AG04449 (cell line): ENCODE measurements at regions not wholly inside any gene's neighbourhood (a gene's known extent, or its start where the extent isn't known, plus 50 kb on each side); places are given as distances from the start of the nearest gene placed in this dataset.

Source experiments
- CTCF ChIA-PET: fragments of 350-600 bp; formaldehyde crosslinking; extraction: SDS; loops from one replicate; lab custom pipeline; 2021; ENCODE audit warnings: antibody characterized with exemption; lab: Yijun Ruan, JAX
- POLR2A ChIA-PET: fragments of 400-600, 350-600 bp; formaldehyde crosslinking; extraction: SDS; loops from one replicate; lab custom pipeline; 2020; ENCODE audit warnings: antibody characterized with exemption, inconsistent platforms; lab: Yijun Ruan, JAX
- DNase-seq: peaks from one replicate; pipeline ENCODE4 v3.0.0-alpha.2; 2010; ENCODE audit warnings: low read depth, low spot score
- H3K4me3 ChIP-seq: 2 replicates; pipeline ENCODE4 v1.5.1; 2011; ENCODE audit warnings: low read depth, mild to moderate bottlenecking, control low read depth, low read length
- CTCF ChIP-seq: IDR thresholded peaks from one replicate; pipeline ENCODE4 v1.5.1; 2011; ENCODE audit warnings: mild to moderate bottlenecking, moderate library complexity, low read length, control low read depth, inconsistent platforms; ENCODE audit not compliant: insufficient read depth; ENCODE audit errors: missing control alignments

DNA sequence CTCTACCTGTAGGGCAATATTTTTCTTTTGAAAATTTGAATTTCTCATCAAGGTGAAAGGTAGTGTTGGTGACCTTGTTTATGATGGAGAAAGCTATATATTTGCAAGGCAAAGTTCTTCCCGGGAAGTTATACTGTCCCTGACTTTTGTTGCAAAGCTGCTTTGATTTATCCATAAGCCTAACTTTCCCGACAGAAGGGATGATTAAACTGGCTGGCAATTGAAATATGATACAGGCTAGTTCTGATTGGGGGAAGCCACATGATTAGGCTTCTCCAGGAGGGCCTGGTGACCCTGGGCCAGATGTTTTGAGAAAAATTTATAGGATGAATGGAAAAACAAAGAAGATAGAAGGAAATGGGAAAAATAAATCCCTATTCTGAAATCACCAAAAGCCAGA is 215.5 kb downstream of the ACTR3B start:
- no peak overlapping the region for H3K4me3 ChIP-seq
- ChIA-PET POLR2A (no interaction called here), CTCF (no interaction called here)
- DNase-seq = no peak
- no peak for TF ChIP-seq CTCF

DNA sequence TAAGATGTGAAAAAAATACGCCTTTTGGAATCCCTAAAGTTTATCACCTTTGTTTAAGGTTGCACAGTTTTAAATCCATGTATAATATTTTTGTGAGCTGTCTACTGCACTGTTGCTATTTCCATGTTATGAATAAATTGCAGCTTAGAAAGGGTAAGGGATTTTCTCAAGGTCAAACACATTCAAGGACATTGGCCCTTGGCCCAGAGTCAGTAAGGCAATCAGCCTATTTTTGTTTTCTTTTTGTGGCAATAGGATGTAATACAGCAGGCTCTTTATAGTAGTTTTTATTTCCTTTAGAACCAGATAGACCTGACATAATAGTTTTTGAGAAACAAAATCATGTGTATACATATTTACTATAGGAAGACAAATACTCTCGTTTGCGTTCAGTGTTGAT is 219.8 kb downstream of the ACTR3B start:
- no peak for DNase-seq
- POLR2A ChIA-PET = no interaction called here
- H3K4me3 ChIP-seq = no peak overlapping the region
- no peak for TF ChIP-seq CTCF
- CTCF ChIA-PET = no interaction called here

DNA sequence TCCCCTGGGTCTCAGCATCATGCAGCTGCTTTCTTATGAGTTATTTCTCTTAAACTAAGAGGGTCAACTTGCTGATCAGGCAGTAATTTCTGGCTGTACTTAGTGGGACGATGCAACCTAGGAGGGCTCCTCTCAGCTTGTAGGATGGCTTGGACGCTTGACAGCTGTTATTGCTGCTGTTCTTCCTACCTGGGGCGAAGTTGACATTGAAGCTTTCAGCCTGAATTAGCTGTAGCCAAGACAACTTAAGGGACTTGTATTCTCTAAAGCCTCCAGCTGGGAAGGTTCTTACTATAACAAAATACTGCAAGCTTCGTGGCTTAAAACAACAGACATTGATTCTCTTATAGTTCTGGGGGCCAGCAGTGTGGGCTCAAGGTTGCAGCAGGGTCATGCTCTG is 224.9 kb downstream of the ACTR3B start:
- no peak overlapping the region for H3K4me3 ChIP-seq
- DNase-seq = no peak
- ChIA-PET CTCF (no interaction called here), POLR2A (no interaction called here)
- TF ChIP-seq CTCF = no peak

GRCh38 chr7:152986376-152986775 is 226.8 kb downstream of the ACTR3B start:
- ChIA-PET CTCF (no interaction called here), POLR2A (no interaction called here)
- no peak for TF ChIP-seq CTCF
- H3K4me3 ChIP-seq = no peak overlapping the region
- no peak for DNase-seq

DNA sequence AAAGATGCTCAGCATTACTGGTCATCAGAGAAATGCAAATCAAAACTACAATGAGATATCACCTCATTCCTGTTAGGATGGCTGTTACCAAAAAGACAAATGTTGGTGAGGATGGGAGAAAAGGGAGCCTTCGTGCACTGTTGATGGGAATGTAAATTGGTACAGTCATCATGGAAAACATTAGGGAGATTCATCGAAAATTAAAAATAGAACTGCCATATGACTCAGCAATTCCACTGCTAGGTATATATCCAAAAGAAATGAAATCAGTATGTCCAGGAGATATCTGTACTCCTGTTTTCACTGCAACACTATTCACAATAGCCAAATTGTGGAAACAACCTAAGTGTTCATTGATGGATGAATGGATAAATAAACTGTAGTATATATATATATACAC is 228.1 kb downstream of the ACTR3B start:
- POLR2A ChIA-PET = no interaction called here
- no peak for TF ChIP-seq CTCF
- no peak for DNase-seq
- no peak overlapping the region for H3K4me3 ChIP-seq
- CTCF ChIA-PET = no interaction called here

GRCh38 chr7:152989889-152990380 is 230.4 kb downstream of the ACTR3B start:
- DNase-seq = no peak
- ChIA-PET POLR2A (no interaction called here), CTCF (no interaction called here)
- H3K4me3 ChIP-seq = no peak overlapping the region
- TF ChIP-seq CTCF = no peak
